Right ventricle myocardium inferior (tissue), 1 donor: ENCODE measurements at regions not wholly inside any gene's neighbourhood (a gene's known extent, or its start where the extent isn't known, plus 50 kb on each side); places are given as distances from the start of the nearest gene placed in this dataset.
"Not testable (repeated sequence)": the region's sequence is repeated elsewhere in the genome, so short reads cannot be mapped to it uniquely, and the experiment has no call there.

Experiments
- ATAC-seq: fragments of 200-7000 bp; cut with Tn5 transposase; one replicate; pipeline ENCODE4 v1.9.1; 2020; ENCODE audit warnings: mild to moderate bottlenecking, moderate library complexity
- DNase-seq: peaks from one replicate; pipeline ENCODE4 v3.0.0; 2021; ENCODE audit errors: missing footprints
- intact Hi-C: fragments of 100-400 bp; cut with DNase I; formaldehyde crosslinking; loops from one replicate; pipeline ENCODE4 v1.11.0; 2022
- donor health status: DM: no; HTN: yes; CAD: no; lungs with severe emphysema.

- DNase-seq (no peak), ATAC-seq (peak; percentile 68)
- intact Hi-C loops, result loop anchor here (5.0 kb wide), 1 partner anchor 55 kb away; no protein-coding TSS in a partner anchor
Observed at GRCh38 chr5:14946815-14947620, 75.4 kb upstream of the ANKH start.

GRCh38 chr5:14945450-14945849 lies 73.9 kb upstream of the ANKH start:
- no peak for ATAC-seq
- intact Hi-C loops, result loop anchor here (5.0 kb wide), 1 partner anchor 57 kb away; no protein-coding TSS in a partner anchor
- DNase-seq, result no peak

GRCh38 chr5:14944996-14945395 lies 73.4 kb upstream of the ANKH start:
- ATAC-seq (no peak), DNase-seq (no peak)
- intact Hi-C loops, result loop anchor here (5.0 kb wide), 1 partner anchor 57 kb away; no protein-coding TSS in a partner anchor

- intact Hi-C loops, result no loop called here
- ATAC-seq, result no peak
- DNase-seq, result no peak
Observed at GRCh38 chr5:14944350-14944739, 72.8 kb upstream of the ANKH start.

GRCh38 chr5:14942212-14942611 lies 70.6 kb upstream of the ANKH start:
- intact Hi-C loops, result no loop called here
- ATAC-seq (no peak), DNase-seq (no peak)

GRCh38 chr5:14937254-14937653 lies 65.7 kb upstream of the ANKH start:
- intact Hi-C loops, result no loop called here
- ATAC-seq, result peak; percentile 72

GRCh38 chr5:14936588-14936987 lies 65.0 kb upstream of the ANKH start:
- DNase-seq, result no peak
- no peak for ATAC-seq
- intact Hi-C loops, result no loop called here

More at GRCh38 chr5:14937254-14937653, 65.7 kb upstream of the ANKH start:
- no peak for DNase-seq

GRCh38 chr5:14935341-14935740 lies 63.8 kb upstream of the ANKH start:
- intact Hi-C loops, result no loop called here
- peak; percentile 46 for ATAC-seq
- DNase-seq, result no peak

- no peak for ATAC-seq
- DNase-seq, result no peak
- intact Hi-C loops, result no loop called here
Observed at GRCh38 chr5:14932902-14933469, 61.4 kb upstream of the ANKH start.

GRCh38 chr5:14930486-14930885 lies 58.9 kb upstream of the ANKH start:
- intact Hi-C loops, result no loop called here
- ATAC-seq, result no peak
- no peak for DNase-seq

GRCh38 chr5:14929293-14930065 lies 57.9 kb upstream of the ANKH start:
- ATAC-seq (no peak), DNase-seq (no peak)
- intact Hi-C loops, result no loop called here

- ATAC-seq (no peak), DNase-seq (no peak)
- intact Hi-C loops, result no loop called here
Observed at GRCh38 chr5:14928661-14929060, 57.1 kb upstream of the ANKH start.

- intact Hi-C loops, result no loop called here
- DNase-seq (no peak), ATAC-seq (no peak)
Observed at GRCh38 chr5:14925326-14925725, 53.7 kb upstream of the ANKH start.

- intact Hi-C loops, DNase-seq, ATAC-seq: not testable (repeated sequence)
Observed at GRCh38 chr5:14922952-14923351, 51.4 kb upstream of the ANKH start.

GRCh38 chr5:14922456-14922855 lies 50.9 kb upstream of the ANKH start:
- DNase-seq (no peak), ATAC-seq (peak; percentile 46)
- intact Hi-C loops, result no loop called here
